Lower lobe of right lung (tissue), 2 donors: ENCODE measurements at regions not wholly inside any gene's neighbourhood (a gene's known extent, or its start where the extent isn't known, plus 50 kb on each side); places are given as distances from the start of the nearest gene placed in this dataset.

Experiments used
- ATAC-seq, 2 donors: fragments of 200-7000 bp; cut with Tn5 transposase; one replicate each; pipeline ENCODE4 v1.9.1; 2020 to 2022; ENCODE audit warnings: mild to moderate bottlenecking in 2 of 2, moderate library complexity in 2 of 2
- DNase-seq: peaks from one replicate; pipeline ENCODE4 v3.0.0-alpha.2; 2020
- H3K27ac ChIP-seq: fragments of 200-600 bp; one replicate; pipeline ENCODE4 v1.8.0; 2022
- H3K27me3 ChIP-seq: fragments of 200-600 bp; one replicate; pipeline ENCODE4 v1.8.0; 2022; ENCODE audit warnings: low read depth
- H3K36me3 ChIP-seq: fragments of 200-600 bp; one replicate; pipeline ENCODE4 v1.8.0; 2022; ENCODE audit warnings: mild to moderate bottlenecking
- H3K4me1 ChIP-seq: fragments of 200-600 bp; one replicate; pipeline ENCODE4 v1.8.0; 2022
- H3K4me3 ChIP-seq: fragments of 200-600 bp; one replicate; pipeline ENCODE4 v1.8.0; 2022; ENCODE audit warnings: mild to moderate bottlenecking
- H3K9me3 ChIP-seq: fragments of 200-600 bp; one replicate; pipeline ENCODE4 v1.8.0; 2022
- CTCF ChIP-seq: fragments of 200-600 bp; IDR thresholded peaks from one replicate; pipeline ENCODE4 v1.8.0; 2022; ENCODE audit warnings: antibody characterized with exemption, mild to moderate bottlenecking
- intact Hi-C: fragments of 100-400 bp; cut with DNase I; formaldehyde crosslinking; loops from one replicate; pipeline ENCODE4 v1.11.0; 2022
- donor health status: DM: no; HTN: yes; CAD: no; lungs with severe emphysema.

DNA sequence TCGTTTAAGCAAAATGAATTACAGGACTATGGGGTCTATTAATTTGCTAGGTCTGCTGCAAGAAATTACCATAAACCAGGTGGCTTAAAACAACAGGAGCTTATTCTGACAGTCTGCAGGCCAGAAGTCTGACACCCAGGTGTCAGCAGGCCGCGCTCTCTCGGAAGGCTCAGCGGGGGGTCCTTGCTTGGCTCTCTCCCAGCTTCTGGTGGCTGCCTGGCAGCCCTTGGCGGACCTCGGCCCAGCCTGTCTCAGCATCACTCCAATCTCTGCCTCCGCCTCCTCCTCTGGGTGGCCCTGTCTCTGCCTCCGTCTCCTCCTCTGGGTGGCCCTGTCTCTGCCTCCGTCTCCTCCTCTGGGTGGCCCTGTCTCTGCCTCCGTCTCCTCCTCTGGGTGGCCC, 580.5 kb upstream of the FAT1 start:
- TF ChIP-seq CTCF: no peak
- DNase-seq: no peak
- Histone ChIP-seq H3K4me3 (no peak overlapping the region), H3K27ac (no peak overlapping the region), H3K9me3 (no peaks in the 10 kb centered on the region), H3K36me3 (no peaks in the 10 kb centered on the region), H3K27me3 (no peaks in the 10 kb centered on the region), H3K4me1 (no peaks in the 10 kb centered on the region)
- peak in 1 of 2 donors; percentile 21 for ATAC-seq
- intact Hi-C loops: no loop called here

- ATAC-seq: no peak
- no peak for TF ChIP-seq CTCF
- no peaks in the 10 kb centered on the region for H3K4me1 ChIP-seq
- H3K9me3 ChIP-seq: peaks cover 4% of the 10 kb centered on the region
- no peaks in the 10 kb centered on the region for H3K27me3 ChIP-seq
- H3K4me3 ChIP-seq: no peak overlapping the region
- intact Hi-C loops: no loop called here
- H3K27ac ChIP-seq: no peak overlapping the region
- no peak for DNase-seq
- H3K36me3 ChIP-seq: no peaks in the 10 kb centered on the region
These were observed 583.5 kb upstream of the FAT1 start for GRCh38 chr4:187307131-187307530.

DNA sequence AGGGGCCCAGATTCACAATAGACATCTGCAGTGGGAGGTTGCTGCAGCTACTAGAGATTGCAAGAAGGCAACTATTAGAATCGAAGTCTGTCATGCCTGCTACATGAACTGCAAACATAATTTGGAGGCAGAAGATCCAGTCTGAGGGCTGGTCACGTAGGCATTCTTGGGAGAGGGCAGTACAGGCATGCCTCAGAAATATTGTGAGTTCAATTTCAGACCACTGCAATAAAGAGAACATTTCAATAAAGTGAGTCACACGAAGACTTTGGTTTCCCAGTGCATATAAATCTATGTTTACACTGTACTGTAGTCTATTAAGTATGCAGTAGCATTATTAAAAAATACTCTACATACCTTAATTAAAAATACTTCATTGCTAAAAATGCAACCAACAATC, 585.8 kb upstream of the FAT1 start:
- Histone ChIP-seq H3K36me3 (no peaks in the 10 kb centered on the region), H3K4me3 (no peak overlapping the region), H3K27ac (no peak overlapping the region), H3K9me3 (peaks cover 4% of the 10 kb centered on the region), H3K27me3 (no peaks in the 10 kb centered on the region), H3K4me1 (no peaks in the 10 kb centered on the region)
- no peak for TF ChIP-seq CTCF
- intact Hi-C loops: no loop called here
- ATAC-seq (no peak), DNase-seq (no peak)

- Histone ChIP-seq H3K9me3 (peaks cover 4% of the 10 kb centered on the region), H3K36me3 (no peaks in the 10 kb centered on the region), H3K4me1 (no peaks in the 10 kb centered on the region), H3K4me3 (no peak overlapping the region), H3K27me3 (no peaks in the 10 kb centered on the region), H3K27ac (no peak overlapping the region)
- intact Hi-C loops: no loop called here
- ATAC-seq (no peak), DNase-seq (no peak)
- no peak for TF ChIP-seq CTCF
These were observed 588.6 kb upstream of the FAT1 start for GRCh38 chr4:187312299-187312698.

GRCh38 chr4:187317799-187318198, 594.1 kb upstream of the FAT1 start:
- no peak for DNase-seq
- no peaks in the 10 kb centered on the region for H3K9me3 ChIP-seq
- no peaks in the 10 kb centered on the region for H3K27me3 ChIP-seq
- no peak for TF ChIP-seq CTCF
- H3K36me3 ChIP-seq: no peaks in the 10 kb centered on the region
- H3K4me3 ChIP-seq: no peak overlapping the region
- no peak overlapping the region for H3K27ac ChIP-seq
- intact Hi-C loops: no loop called here
- no peak for ATAC-seq
- no peaks in the 10 kb centered on the region for H3K4me1 ChIP-seq

DNA sequence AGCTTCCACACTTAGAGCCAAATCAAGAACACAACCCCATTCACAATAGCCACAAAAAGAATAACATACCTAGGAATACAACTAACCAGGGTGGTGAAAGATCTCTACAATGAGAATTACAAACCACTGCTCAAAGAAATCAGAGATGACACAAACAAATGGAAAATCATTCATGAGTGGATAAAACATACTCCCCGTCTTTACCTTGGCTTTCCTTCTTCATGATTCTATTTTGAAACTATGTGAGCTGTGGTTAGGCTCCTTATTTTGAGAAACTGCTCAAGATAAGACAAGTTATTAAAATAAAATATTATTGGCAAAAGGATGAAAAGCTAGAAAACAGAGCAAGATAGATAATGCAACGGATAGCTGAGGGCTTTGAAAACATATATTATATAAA, 598.1 kb upstream of the FAT1 start:
- H3K27ac ChIP-seq: no peak overlapping the region
- no peaks in the 10 kb centered on the region for H3K27me3 ChIP-seq
- no peak for TF ChIP-seq CTCF
- H3K36me3 ChIP-seq: no peaks in the 10 kb centered on the region
- H3K4me3 ChIP-seq: no peak overlapping the region
- H3K9me3 ChIP-seq: no peaks in the 10 kb centered on the region
- ATAC-seq (no peak), DNase-seq (no peak)
- intact Hi-C loops: no loop called here
- no peaks in the 10 kb centered on the region for H3K4me1 ChIP-seq
